PC-3 (cell line): ENCODE measurements at regions not wholly inside any gene's neighbourhood (a gene's known extent, or its start where the extent isn't known, plus 50 kb on each side); places are given as distances from the start of the nearest gene placed in this dataset.

Source experiments
- EZH2 ChIP-seq: fragments of 300-600 bp; sonication (generic); IDR thresholded peaks from one replicate; pipeline ENCODE4 v1.6.1; 2017; ENCODE audit warnings: antibody characterized with exemption, mild to moderate bottlenecking, low read length; ENCODE audit not compliant: unreplicated experiment
- TF ChIP-seq, protein P1 (sequence below): fragments of 300-600 bp; sonication (generic); conservative IDR thresholded peaks from 2 replicates; pipeline ENCODE4 v1.5.1; 2017; ENCODE audit warnings: antibody characterized with exemption, low read depth, mild to moderate bottlenecking, low read length

DNA sequence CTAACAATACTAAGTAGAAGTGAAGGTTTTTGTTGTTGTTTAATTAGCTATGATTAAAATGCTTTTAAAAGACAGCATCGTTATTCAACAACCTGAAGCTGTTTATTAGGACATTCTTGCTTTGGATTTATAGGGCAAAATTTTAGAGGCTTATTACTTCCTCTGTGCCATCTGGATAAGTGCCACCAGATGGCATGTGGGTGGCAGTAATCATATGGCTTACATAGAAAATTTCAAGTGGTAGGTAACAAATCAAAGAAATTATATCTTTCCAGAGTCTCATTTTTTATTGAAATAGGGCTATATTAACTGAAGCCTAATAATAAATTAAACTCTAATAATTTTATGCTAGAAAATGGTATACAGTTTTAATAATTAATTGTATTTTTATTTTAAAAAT, 83.3 kb upstream of the HTR2C start:
- TF ChIP-seq, protein P1, sequence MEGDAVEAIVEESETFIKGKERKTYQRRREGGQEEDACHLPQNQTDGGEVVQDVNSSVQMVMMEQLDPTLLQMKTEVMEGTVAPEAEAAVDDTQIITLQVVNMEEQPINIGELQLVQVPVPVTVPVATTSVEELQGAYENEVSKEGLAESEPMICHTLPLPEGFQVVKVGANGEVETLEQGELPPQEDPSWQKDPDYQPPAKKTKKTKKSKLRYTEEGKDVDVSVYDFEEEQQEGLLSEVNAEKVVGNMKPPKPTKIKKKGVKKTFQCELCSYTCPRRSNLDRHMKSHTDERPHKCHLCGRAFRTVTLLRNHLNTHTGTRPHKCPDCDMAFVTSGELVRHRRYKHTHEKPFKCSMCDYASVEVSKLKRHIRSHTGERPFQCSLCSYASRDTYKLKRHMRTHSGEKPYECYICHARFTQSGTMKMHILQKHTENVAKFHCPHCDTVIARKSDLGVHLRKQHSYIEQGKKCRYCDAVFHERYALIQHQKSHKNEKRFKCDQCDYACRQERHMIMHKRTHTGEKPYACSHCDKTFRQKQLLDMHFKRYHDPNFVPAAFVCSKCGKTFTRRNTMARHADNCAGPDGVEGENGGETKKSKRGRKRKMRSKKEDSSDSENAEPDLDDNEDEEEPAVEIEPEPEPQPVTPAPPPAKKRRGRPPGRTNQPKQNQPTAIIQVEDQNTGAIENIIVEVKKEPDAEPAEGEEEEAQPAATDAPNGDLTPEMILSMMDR, result peak; percentile 35; the same call in 1 of the 2 replicates
- no peak for TF ChIP-seq EZH2
